ENCODE measurements at regions not wholly inside any gene's neighbourhood (a gene's known extent, or its start where the extent isn't known, plus 50 kb on each side); places are given as distances from the start of the nearest gene placed in this dataset.
"Not testable (repeated sequence)": the region's sequence is repeated elsewhere in the genome, so short reads cannot be mapped to it uniquely, and the experiment has no call there.

GRCh38 chr6:6981681-6982322 is 126.0 kb upstream of the RREB1 start:
- no peak for DNase-seq

- no peak for DNase-seq
Observed at GRCh38 chr6:6982663-6983062, 125.1 kb upstream of the RREB1 start.

GRCh38 chr6:6984585-6985366 is 123.0 kb upstream of the RREB1 start:
- no peak for DNase-seq

GRCh38 chr6:6986344-6986743 is 121.4 kb upstream of the RREB1 start:
- DNase-seq = no peak

DNA sequence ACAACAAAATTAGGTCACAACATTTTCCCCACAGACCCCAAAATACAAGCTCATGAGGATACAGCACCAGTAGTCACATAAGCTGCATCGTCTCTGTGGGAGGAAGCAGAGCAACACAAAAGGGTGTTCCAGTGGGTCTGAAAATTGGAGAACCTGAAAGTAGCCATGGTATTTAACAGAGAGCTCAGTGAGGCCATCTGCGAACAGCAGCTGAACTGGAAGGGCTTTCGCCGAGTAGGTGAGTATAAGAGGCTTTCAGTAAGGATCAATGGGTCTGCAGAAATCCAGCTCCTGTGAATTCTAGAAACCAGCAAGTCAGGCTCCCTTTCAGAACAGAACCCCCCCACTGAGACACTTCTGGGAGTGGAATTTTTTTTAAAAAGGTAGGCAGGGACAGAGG is 120.0 kb upstream of the RREB1 start:
- no peak for DNase-seq

DNA sequence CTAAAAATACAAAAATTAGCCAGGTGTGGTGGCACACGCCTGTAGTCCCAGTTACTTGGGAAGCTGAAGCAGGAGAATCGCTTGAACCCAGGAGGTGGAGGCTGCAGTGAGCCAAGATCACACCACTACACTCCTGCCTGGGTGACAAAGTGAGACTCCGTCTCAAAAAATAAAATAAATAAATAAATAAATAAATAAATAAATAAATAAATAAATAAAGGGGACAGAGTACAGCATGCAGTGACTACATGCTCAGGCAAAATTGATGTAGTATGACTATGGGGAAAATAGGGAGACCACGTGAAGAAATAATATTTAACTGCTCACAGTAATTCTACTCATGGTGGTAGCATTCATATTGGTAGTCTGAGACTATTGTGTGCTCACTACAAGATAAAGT is 117.7 kb upstream of the RREB1 start:
- not testable (repeated sequence) for DNase-seq

GRCh38 chr6:6993503-6994237 is 114.1 kb upstream of the RREB1 start:
- DNase-seq = no peak

DNA sequence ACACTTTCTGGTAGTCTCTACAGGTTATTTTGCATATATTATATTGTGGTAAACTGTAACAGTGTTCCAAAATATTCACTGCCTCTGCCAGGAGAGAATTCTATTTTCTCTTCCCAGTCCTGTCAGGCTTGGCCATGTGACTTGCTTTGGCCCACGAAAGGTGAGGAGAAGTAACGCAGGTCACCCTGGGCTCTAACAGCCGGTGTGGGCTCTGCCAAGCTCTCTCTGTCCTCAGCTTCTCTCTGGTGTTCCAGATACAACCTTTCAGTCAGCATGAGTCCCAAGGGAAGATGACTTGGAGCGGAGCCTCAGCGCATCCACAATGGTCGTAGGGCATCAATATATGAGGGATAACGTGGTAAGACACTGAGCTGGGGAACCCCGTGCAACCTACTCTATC is 113.0 kb upstream of the RREB1 start:
- no peak for DNase-seq

GRCh38 chr6:6995328-6995727 is 112.4 kb upstream of the RREB1 start:
- no peak for DNase-seq

DNA sequence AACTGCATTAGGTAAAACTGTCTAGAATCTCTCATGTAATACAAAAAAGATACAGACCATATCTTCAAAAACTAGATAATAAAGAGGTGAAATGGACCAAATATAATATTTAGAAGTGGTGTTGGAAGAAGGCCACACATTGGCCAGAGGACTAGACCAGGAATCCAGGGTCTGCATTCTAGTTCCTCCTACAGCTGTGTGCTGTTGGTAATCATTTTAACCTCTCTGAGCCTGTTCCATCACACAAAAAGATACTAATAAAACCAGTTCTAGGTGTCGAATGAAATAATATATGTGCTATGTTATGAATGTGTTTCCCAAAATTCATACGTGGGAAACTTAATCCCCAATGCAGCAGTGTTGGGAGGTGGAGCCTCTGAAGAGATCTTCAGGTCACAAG is 111.6 kb upstream of the RREB1 start:
- no peak for DNase-seq

DNA sequence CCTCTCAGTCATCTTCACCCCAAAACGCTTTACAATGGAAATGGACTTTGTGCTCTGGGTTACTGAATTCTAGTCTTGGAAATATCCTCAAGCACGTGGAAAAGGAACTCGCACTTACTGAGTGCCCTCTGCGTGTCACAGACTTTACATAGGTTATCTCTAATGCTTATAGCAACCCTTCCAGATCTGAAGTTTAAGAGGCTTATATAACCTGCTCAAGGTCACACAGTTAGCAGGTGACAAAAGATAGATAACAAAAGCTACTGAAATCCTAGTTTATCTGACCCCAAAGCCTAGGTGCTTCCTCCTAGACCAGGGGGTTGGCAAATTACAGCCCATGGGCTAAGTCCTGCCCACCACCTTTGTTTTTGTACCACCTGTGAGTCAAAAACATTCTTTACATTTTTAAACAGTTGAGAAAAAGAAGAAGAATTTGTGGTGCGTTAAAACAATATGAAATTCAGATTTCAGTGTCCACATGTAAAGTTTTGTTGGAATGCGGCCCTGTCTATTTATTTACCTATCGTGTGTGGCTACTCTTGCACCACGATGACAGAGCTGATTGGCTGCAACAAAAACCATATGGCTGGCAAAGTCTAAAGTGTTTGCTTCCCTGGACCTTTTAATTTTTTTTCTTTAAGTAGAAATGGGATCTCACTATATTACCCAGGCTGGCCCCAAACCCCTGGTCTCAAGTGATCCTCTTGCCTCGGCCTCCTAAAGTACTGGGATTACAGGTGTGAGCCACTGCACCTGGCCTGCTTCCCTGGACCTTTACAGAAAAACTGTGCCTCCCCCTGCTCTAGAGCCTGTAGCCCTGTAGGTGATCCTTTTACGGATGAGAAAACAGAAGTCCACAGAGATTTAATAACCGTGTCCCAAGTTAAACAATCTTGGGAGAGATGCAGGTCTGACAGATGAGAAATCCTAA is 110.2 kb upstream of the RREB1 start:
- peak; percentile 36 for DNase-seq

GRCh38 chr6:6998194-6998569 is 109.6 kb upstream of the RREB1 start:
- DNase-seq = peak; percentile 54

GRCh38 chr6:7000825-7001777 is 106.7 kb upstream of the RREB1 start:
- DNase-seq = no peak

GRCh38 chr6:7003041-7003440 is 104.7 kb upstream of the RREB1 start:
- no peak for DNase-seq

DNA sequence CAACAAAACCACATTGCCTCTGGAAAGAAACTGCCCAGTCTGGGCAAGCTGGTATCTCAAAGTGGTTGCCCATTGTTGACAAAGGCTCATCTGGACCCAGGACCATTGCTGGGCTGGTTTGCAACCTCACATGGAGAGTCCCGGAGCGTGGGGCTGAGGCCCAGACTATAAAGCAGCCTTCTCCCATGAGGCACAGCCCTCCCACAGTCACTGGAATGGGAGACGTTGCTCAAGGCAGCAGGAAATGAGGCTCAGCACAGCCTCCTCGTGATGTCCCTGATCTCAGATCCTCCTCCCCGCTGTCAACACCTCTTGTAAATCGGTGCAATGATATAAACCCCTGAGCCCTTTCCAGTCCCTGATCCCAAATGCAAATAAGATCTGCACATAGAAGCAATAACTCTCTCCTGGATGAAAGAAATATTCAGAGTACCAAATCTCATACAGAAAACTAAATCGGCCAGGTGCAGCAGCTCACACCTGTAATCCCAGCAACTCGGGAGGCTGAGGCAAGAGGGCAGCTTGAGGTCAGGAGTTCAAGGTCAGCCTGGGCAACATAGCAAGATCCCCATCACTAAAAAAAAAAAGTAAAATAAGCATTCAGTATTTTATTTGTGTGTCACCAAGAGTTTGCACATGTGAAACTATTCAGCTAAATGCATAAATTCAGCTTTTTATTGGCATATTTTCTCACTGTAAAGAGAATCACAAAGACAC is 103.0 kb upstream of the RREB1 start:
- DNase-seq = peak; percentile 17

DNA sequence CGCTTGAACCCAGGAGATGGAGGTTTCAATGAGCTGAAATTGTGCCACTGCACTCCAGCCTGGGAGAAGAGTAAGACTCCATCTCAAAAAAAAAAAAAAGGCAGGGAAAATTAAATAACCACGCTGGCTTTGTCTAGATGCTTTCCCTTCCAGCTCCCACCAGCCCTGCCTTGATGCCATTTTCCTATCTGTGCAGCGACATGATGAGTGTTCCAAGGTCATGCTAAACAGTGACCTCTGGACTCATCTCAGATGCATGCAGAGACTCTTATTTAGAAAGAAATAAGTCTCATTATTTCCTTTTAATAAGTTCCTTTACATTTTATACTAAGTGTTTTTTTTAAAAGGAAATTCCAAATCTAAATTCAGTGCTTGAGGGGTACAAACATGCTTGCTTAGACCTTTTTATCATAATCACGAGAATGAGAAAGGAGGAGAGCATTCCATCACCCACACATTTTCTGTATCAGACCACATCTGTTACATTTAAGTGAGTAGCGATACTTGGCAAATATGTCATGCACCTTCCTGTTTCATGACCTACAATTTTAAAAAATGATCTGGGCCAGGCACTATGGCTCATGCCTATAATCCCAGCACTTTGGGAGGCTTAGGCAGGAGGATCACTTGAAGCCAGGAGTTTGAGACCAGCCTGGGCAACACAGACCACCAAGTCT is 101.1 kb upstream of the RREB1 start:
- DNase-seq = no peak

- DNase-seq = no peak
Observed at GRCh38 chr6:7008451-7008988, 99.2 kb upstream of the RREB1 start.

DNA sequence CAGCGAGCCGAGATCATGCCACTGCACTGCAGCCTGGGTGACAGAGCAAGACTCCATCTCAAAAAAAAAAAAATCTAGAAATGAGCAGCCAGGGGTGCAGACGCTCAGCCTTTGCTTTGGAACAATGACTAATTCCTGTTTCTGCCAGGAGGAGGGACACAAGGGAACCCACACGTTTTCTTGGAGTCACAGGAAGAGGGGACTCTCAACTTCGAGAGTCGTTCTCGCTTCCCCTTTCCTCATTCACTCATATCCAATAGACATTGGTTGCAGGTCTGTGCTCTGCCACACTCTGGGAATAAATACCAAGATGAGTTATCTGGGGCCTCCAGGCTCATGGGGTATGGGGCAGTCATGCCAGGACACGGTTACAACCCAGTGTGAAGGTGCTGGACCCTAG is 91.5 kb upstream of the RREB1 start:
- DNase-seq = peak; percentile 24

DNA sequence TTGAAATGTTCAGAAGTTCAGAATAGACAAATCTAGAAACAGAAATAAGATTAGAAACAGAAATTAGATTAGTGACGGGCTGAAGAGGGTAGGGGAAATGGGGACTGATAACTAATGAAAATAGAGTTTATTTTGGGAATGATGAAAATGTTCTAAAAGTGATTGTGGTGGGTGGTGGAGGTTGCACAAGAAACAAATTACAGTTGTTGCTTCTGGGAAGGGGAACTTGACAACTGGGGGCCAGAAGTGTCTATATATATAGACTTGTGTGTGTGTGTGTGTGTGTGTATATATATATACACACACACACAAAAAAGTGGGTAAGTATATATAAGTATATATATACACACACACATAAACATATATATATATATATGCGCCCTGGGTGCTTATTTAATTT is 86.5 kb upstream of the RREB1 start:
- DNase-seq = no peak

DNA sequence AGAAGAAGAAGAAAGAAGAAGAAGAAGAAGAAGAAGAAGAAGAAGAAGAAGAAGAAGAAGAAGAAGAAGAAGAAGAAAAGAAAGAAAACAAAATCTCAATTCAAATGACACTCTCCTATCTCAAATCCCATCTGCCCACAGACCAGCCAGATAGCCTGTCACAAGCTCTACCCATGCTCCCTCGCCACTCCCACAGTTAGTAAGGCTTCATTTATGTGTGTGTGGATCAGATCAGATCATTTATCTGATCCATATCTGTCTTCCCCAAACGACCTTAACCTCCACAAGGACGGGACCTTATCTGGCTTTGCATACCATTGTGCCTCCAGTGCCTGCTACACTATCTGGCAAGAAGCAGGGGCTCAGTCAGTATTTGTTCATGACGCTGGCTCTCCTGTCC is 81.9 kb upstream of the RREB1 start:
- DNase-seq = no peak
